Mesendoderm (in vitro differentiated cells): ENCODE measurements at regions not wholly inside any gene's neighbourhood (a gene's known extent, or its start where the extent isn't known, plus 50 kb on each side); places are given as distances from the start of the nearest gene placed in this dataset.

ENCODE experiments used
- DNase-seq: peaks from one replicate; pipeline ENCODE4 v3.0.0; 2013
- H2AK5ac ChIP-seq: 2 replicates; pipeline ENCODE4 v1.6.1; 2013; ENCODE audit warnings: low read length, inconsistent platforms
- H2BK120ac ChIP-seq: 2 replicates; pipeline ENCODE4 v1.6.1; 2013; ENCODE audit warnings: low read depth, mild to moderate bottlenecking, low read length, moderate library complexity, mixed read lengths
- H2BK15ac ChIP-seq: replicated peaks from 2 replicates; pipeline ENCODE4 v1.6.1; 2013; ENCODE audit warnings: low read depth, mild to moderate bottlenecking, moderate library complexity
- H2BK5ac ChIP-seq: 2 replicates; pipeline ENCODE4 v1.6.1; 2013; ENCODE audit warnings: low read length, inconsistent platforms
- H3K18ac ChIP-seq: 2 replicates; pipeline ENCODE4 v1.6.1; 2013; ENCODE audit warnings: mild to moderate bottlenecking, low read length, mixed read lengths
- H3K23ac ChIP-seq: one replicate; pipeline ENCODE4 v1.6.1; 2013; ENCODE audit warnings: low read length
- H3K27ac ChIP-seq: 2 replicates; pipeline ENCODE4 v1.5.1; 2013; ENCODE audit warnings: low read depth, mild to moderate bottlenecking, inconsistent platforms, low read length, moderate library complexity
- H3K27me3 ChIP-seq: 2 replicates; pipeline ENCODE4 v1.6.1; 2013; ENCODE audit warnings: low read length, control low read depth, mild to moderate bottlenecking, inconsistent platforms; ENCODE audit not compliant: insufficient read depth, poor library complexity
- H3K36me3 ChIP-seq: 2 replicates; pipeline ENCODE4 v1.6.1; 2013; ENCODE audit warnings: low read length, inconsistent platforms; ENCODE audit not compliant: control insufficient read depth, insufficient read depth
- H3K4ac ChIP-seq: one replicate; pipeline ENCODE4 v1.6.1; 2013; ENCODE audit warnings: low read depth, mild to moderate bottlenecking, low read length, moderate library complexity
- H3K4me1 ChIP-seq: 2 replicates; pipeline ENCODE4 v1.6.1; 2013; ENCODE audit warnings: low read depth, low read length, inconsistent platforms; ENCODE audit not compliant: control insufficient read depth
- H3K4me2 ChIP-seq: 2 replicates; pipeline ENCODE4 v1.6.1; 2013; ENCODE audit warnings: low read length
- H3K4me3 ChIP-seq: 2 replicates; pipeline ENCODE4 v1.5.1; 2013; ENCODE audit warnings: mild to moderate bottlenecking, low read length
- H3K56ac ChIP-seq: one replicate; pipeline ENCODE4 v1.6.1; 2013; ENCODE audit warnings: low read length
- H3K79me1 ChIP-seq: 2 replicates; pipeline ENCODE4 v1.6.1; 2013; ENCODE audit warnings: low read length, inconsistent platforms
- H3K79me2 ChIP-seq: 2 replicates; pipeline ENCODE4 v1.6.1; 2013; ENCODE audit warnings: mild to moderate bottlenecking, low read length; ENCODE audit not compliant: control insufficient read depth, insufficient read depth
- H3K9ac ChIP-seq: 2 replicates; pipeline ENCODE4 v1.6.1; 2013; ENCODE audit warnings: low read length, inconsistent platforms
- H4K5ac ChIP-seq: one replicate; pipeline ENCODE4 v1.6.1; 2013; ENCODE audit warnings: low read length
- H4K8ac ChIP-seq: one replicate; pipeline ENCODE4 v1.6.1; 2013; ENCODE audit warnings: low read depth, mild to moderate bottlenecking, control low read depth, low read length, moderate library complexity
- whole genome bisulfite sequencing: extraction: QIAGEN DNeasy Blood & Tissue Kit; methylation state at CpG from one replicate; pipeline ENCODE4 v1.1.7; 2013; ENCODE audit warnings: low lambda C conversion rate, missing lambda C conversion rate; ENCODE audit not compliant: insufficient coverage; ENCODE audit errors: extremely low coverage; 5-methylcytosine and 5-hydroxymethylcytosine counted together

DNA sequence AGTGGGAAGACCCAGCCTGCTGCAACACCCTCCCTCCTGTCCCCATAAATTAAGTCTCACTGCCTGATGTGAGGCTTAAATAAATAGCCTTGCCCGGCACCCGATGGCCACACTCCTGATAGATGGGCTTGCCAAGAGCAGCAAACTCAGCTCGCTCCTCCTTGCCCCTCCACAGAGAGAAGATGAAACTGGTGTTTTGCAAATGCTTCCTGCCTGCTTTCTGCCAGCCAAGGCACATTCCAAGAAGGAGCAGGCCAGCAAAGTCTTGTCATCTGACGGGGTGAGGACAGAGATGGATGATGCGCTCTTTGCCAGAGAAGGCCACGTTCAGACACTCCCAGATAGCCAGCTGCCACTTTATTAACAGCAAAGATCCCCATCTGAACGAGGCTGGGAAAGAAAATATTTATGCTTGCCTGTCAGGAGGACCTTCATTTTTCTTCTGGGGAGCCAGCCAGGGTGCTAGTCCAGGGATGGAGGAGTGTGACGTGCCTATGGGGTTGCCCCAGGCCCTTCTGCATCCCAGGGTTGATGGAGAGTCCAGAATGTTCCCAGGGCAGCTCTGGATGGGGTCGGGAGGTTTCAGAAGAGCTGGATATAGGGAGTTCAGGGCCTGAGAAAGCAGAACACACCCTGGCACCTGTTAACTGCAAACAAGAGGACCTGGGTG, 265.4 kb downstream of the FOXD2 start:
- H3K4me3 ChIP-seq, result no peak overlapping the region
- no peak overlapping the region for H3K4me2 ChIP-seq
- H2BK120ac ChIP-seq, result no peak overlapping the region
- DNase-seq, result no peak
- no peak overlapping the region for H3K4ac ChIP-seq
- H2BK5ac ChIP-seq, result no peak overlapping the region
- H3K9ac ChIP-seq, result no peak overlapping the region
- H3K27me3 ChIP-seq, result peaks cover 7% of the 10 kb centered on the region
- H3K27ac ChIP-seq, result no peak overlapping the region
- H3K18ac ChIP-seq, result no peak overlapping the region
- no peak overlapping the region for H3K56ac ChIP-seq
- no peak overlapping the region for H4K5ac ChIP-seq
- H3K4me1 ChIP-seq, result peaks cover under 1% of the 10 kb centered on the region
- no CpG with 5 or more reads among the region's 9 CpGs for WGBS
- H3K79me2 ChIP-seq, result no peaks in the 10 kb centered on the region
- no peaks in the 10 kb centered on the region for H3K79me1 ChIP-seq
- H3K23ac ChIP-seq, result no peak overlapping the region
- no peak overlapping the region for H2BK15ac ChIP-seq
- H4K8ac ChIP-seq, result no peak overlapping the region
- no peak overlapping the region for H2AK5ac ChIP-seq
- H3K36me3 ChIP-seq, result no peaks in the 10 kb centered on the region

- H3K9ac ChIP-seq, result no peak overlapping the region
- no peak overlapping the region for H3K18ac ChIP-seq
- H3K4me3 ChIP-seq, result no peak overlapping the region
- no peak overlapping the region for H3K56ac ChIP-seq
- no peaks in the 10 kb centered on the region for H3K79me1 ChIP-seq
- H3K4ac ChIP-seq, result no peak overlapping the region
- H3K27me3 ChIP-seq, result peaks cover 12% of the 10 kb centered on the region
- H3K27ac ChIP-seq, result no peak overlapping the region
- peak; percentile 20 for DNase-seq
- H3K79me2 ChIP-seq, result no peaks in the 10 kb centered on the region
- H4K8ac ChIP-seq, result no peak overlapping the region
- no peaks in the 10 kb centered on the region for H3K36me3 ChIP-seq
- no peak overlapping the region for H3K4me2 ChIP-seq
- H2BK5ac ChIP-seq, result no peak overlapping the region
- no CpG with 5 or more reads among the region's 8 CpGs for WGBS
- no peak overlapping the region for H4K5ac ChIP-seq
- H3K4me1 ChIP-seq, result no peaks in the 10 kb centered on the region
- no peak overlapping the region for H2BK15ac ChIP-seq
- H2AK5ac ChIP-seq, result no peak overlapping the region
- no peak overlapping the region for H3K23ac ChIP-seq
- no peak overlapping the region for H2BK120ac ChIP-seq
These were observed 266.2 kb downstream of the FOXD2 start for GRCh38 chr1:47703981-47704596.

GRCh38 chr1:47705517-47706130, 267.8 kb downstream of the FOXD2 start:
- no peak overlapping the region for H3K4ac ChIP-seq
- no peak overlapping the region for H2BK120ac ChIP-seq
- H3K79me1 ChIP-seq, result no peaks in the 10 kb centered on the region
- H4K8ac ChIP-seq, result no peak overlapping the region
- H3K36me3 ChIP-seq, result no peaks in the 10 kb centered on the region
- H3K9ac ChIP-seq, result no peak overlapping the region
- no peak overlapping the region for H3K27ac ChIP-seq
- no peak overlapping the region for H3K56ac ChIP-seq
- H3K4me2 ChIP-seq, result no peak overlapping the region
- H4K5ac ChIP-seq, result no peak overlapping the region
- no peaks in the 10 kb centered on the region for H3K4me1 ChIP-seq
- no peak overlapping the region for H3K23ac ChIP-seq
- H3K27me3 ChIP-seq, result peaks cover 12% of the 10 kb centered on the region
- DNase-seq, result no peak
- WGBS, result no CpG with 5 or more reads among the region's 6 CpGs
- no peak overlapping the region for H2AK5ac ChIP-seq
- no peaks in the 10 kb centered on the region for H3K79me2 ChIP-seq
- no peak overlapping the region for H3K18ac ChIP-seq
- H2BK15ac ChIP-seq, result no peak overlapping the region
- H2BK5ac ChIP-seq, result no peak overlapping the region
- no peak overlapping the region for H3K4me3 ChIP-seq

GRCh38 chr1:47707503-47707902, 269.7 kb downstream of the FOXD2 start:
- Histone ChIP-seq H3K4me1 (no peaks in the 10 kb centered on the region), H3K36me3 (no peaks in the 10 kb centered on the region), H3K4me3 (no peak overlapping the region), H3K27me3 (peaks cover 24% of the 10 kb centered on the region), H3K23ac (no peak overlapping the region), H2BK120ac (no peak overlapping the region), H3K18ac (no peak overlapping the region), H3K4me2 (no peak overlapping the region), H2AK5ac (no peak overlapping the region), H2BK5ac (no peak overlapping the region), H3K9ac (no peak overlapping the region), H3K79me2 (no peaks in the 10 kb centered on the region), H2BK15ac (no peak overlapping the region), H4K5ac (no peak overlapping the region), H3K4ac (no peak overlapping the region), H4K8ac (no peak overlapping the region), H3K79me1 (no peaks in the 10 kb centered on the region), H3K27ac (no peak overlapping the region), H3K56ac (no peak overlapping the region)
- DNase-seq, result no peak
- WGBS, result no CpG with 5 or more reads among the region's 6 CpGs

DNA sequence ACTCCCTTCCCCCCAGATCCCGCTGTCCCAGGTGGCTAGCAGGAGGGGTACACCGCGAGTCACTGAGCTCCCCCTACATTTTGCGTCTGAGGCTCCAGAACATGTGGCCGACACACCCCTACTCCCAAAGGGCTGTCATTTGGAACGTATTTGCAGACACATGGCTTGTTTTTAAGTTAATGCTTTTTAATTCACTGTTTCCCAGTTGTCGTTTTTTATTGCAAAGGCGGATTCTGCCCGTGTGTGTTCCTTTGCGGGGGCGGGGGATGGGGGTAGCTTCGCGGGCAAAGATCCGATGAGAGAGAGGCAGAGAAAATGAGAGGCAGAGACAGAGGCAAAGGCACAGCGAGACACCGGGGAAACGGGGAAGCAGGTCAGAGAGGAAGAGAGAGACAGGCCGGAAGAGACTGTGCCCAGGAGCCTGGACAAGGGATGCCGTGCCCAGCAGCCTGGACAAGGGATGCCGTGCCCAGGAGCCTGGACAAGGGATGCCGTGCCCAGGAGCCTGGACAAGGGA, 270.2 kb downstream of the FOXD2 start:
- H3K79me1 ChIP-seq, result no peaks in the 10 kb centered on the region
- H3K27me3 ChIP-seq, result peaks cover 24% of the 10 kb centered on the region
- no peak overlapping the region for H3K4ac ChIP-seq
- no peak overlapping the region for H3K27ac ChIP-seq
- H3K56ac ChIP-seq, result no peak overlapping the region
- no peak overlapping the region for H2BK120ac ChIP-seq
- no peak overlapping the region for H3K9ac ChIP-seq
- H4K8ac ChIP-seq, result no peak overlapping the region
- H3K4me3 ChIP-seq, result no peak overlapping the region
- no peak overlapping the region for H3K23ac ChIP-seq
- H2AK5ac ChIP-seq, result no peak overlapping the region
- no peaks in the 10 kb centered on the region for H3K4me1 ChIP-seq
- no peaks in the 10 kb centered on the region for H3K36me3 ChIP-seq
- H2BK5ac ChIP-seq, result no peak overlapping the region
- H4K5ac ChIP-seq, result no peak overlapping the region
- no peak for DNase-seq
- no peak overlapping the region for H2BK15ac ChIP-seq
- WGBS, result no CpG with 5 or more reads among the region's 21 CpGs
- no peak overlapping the region for H3K4me2 ChIP-seq
- no peaks in the 10 kb centered on the region for H3K79me2 ChIP-seq
- no peak overlapping the region for H3K18ac ChIP-seq
